Vagina (tissue), 2 donors: ENCODE measurements at regions not wholly inside any gene's neighbourhood (a gene's known extent, or its start where the extent isn't known, plus 50 kb on each side); places are given as distances from the start of the nearest gene placed in this dataset.

ENCODE experiments used
- DNase-seq, 2 donors: peaks; one replicate each; pipeline ENCODE4 v3.0.0-alpha.2; 2017; ENCODE audit errors: extremely low spot score in 2 of 2
- H3K27ac ChIP-seq: fragments of 200-600 bp; sonication (generic); one replicate; pipeline ENCODE4 v1.5.1; 2019
- H3K27me3 ChIP-seq: fragments of 200-600 bp; sonication (generic); one replicate; pipeline ENCODE4 v1.5.1; 2019
- H3K36me3 ChIP-seq, 2 donors: fragments of 200-600 bp; sonication (generic); one replicate each; pipeline ENCODE4 v1.5.1; 2017 to 2019
- H3K4me1 ChIP-seq: fragments of 200-600 bp; sonication (generic); one replicate; pipeline ENCODE4 v1.5.1; 2019
- H3K4me3 ChIP-seq, 2 donors: fragments of 200-600 bp; sonication (generic); 1 replicate in 1 of 2; 2 replicates in 1 of 2; pipeline ENCODE4 v1.5.1; 2016 to 2019
- H3K9me3 ChIP-seq: fragments of 200-600 bp; sonication (generic); one replicate; pipeline ENCODE4 v1.5.1; 2019
- POLR2A ChIP-seq, 2 donors: fragments of 450-650 bp; IDR thresholded peaks; one replicate each; pipeline ENCODE4 v1.6.1; 2017; ENCODE audit warnings: antibody characterized with exemption in 2 of 2, mild to moderate bottlenecking in 2 of 2, moderate library complexity in 2 of 2
- POLR2AphosphoS5 ChIP-seq, 2 donors: sonication (generic); formaldehyde crosslinking; IDR thresholded peaks; one replicate each; pipeline ENCODE4 v1.9.0; 2017; ENCODE audit warnings: antibody characterized with exemption in 2 of 2, mild to moderate bottlenecking in 2 of 2, low read depth in 1 of 2; ENCODE audit not compliant: insufficient read depth in 1 of 2
- intact Hi-C: fragments of 100-400 bp; cut with DNase I; formaldehyde crosslinking; loops from one replicate; pipeline ENCODE4 v1.15.1; 2023
- TF ChIP-seq, protein P1 (sequence below), 3 experiments: fragments of 450-650 bp in 2 of 3; fragments of 200-600 bp in 1 of 3; sonication (generic) in 1 of 3; IDR thresholded peaks; one replicate each; pipeline ENCODE4 v1.5.1; 2017 to 2019; ENCODE audit warnings: antibody characterized with exemption in 3 of 3, mild to moderate bottlenecking in 2 of 3, moderate library complexity in 2 of 3

DNA sequence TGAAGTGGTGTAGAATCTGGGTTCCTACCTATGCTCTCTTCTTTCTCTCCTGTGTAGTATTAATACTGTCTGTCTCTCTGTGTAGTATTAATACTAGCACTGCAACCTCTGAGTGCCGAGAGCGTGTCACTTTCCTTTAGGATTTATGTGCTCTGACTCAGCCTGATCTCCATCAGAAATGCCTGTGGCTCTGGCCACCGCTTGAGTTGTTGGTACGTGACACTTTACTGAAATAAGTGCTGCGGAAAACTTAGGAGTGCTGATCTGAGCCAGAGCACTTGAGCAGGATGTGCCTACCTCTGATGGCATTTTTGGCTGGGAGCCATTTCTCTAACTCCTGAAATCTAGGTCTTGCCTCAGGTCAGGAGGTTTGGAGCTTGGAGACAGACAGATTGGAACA lies 807.4 kb downstream of the SQOR start:
- H3K36me3 ChIP-seq: no peaks in the 10 kb centered on the region
- intact Hi-C loops: no loop called here
- no peaks in the 10 kb centered on the region for H3K4me1 ChIP-seq
- no peaks in the 10 kb centered on the region for H3K9me3 ChIP-seq
- H3K27ac ChIP-seq: no peak overlapping the region
- no peaks in the 10 kb centered on the region for H3K27me3 ChIP-seq
- DNase-seq: no peak
- TF ChIP-seq POLR2A (IDR thresholded peaks at IDR 0.05) (no peak), POLR2AphosphoS5 (IDR thresholded peaks at IDR 0.05; ENCODE audit: insufficient read depth in 1 of 2, low read depth in 1 of 2) (no peak)
- TF ChIP-seq, protein P1, sequence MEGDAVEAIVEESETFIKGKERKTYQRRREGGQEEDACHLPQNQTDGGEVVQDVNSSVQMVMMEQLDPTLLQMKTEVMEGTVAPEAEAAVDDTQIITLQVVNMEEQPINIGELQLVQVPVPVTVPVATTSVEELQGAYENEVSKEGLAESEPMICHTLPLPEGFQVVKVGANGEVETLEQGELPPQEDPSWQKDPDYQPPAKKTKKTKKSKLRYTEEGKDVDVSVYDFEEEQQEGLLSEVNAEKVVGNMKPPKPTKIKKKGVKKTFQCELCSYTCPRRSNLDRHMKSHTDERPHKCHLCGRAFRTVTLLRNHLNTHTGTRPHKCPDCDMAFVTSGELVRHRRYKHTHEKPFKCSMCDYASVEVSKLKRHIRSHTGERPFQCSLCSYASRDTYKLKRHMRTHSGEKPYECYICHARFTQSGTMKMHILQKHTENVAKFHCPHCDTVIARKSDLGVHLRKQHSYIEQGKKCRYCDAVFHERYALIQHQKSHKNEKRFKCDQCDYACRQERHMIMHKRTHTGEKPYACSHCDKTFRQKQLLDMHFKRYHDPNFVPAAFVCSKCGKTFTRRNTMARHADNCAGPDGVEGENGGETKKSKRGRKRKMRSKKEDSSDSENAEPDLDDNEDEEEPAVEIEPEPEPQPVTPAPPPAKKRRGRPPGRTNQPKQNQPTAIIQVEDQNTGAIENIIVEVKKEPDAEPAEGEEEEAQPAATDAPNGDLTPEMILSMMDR (IDR thresholded peaks at IDR 0.05): no peak
- H3K4me3 ChIP-seq: no peak overlapping the region

DNA sequence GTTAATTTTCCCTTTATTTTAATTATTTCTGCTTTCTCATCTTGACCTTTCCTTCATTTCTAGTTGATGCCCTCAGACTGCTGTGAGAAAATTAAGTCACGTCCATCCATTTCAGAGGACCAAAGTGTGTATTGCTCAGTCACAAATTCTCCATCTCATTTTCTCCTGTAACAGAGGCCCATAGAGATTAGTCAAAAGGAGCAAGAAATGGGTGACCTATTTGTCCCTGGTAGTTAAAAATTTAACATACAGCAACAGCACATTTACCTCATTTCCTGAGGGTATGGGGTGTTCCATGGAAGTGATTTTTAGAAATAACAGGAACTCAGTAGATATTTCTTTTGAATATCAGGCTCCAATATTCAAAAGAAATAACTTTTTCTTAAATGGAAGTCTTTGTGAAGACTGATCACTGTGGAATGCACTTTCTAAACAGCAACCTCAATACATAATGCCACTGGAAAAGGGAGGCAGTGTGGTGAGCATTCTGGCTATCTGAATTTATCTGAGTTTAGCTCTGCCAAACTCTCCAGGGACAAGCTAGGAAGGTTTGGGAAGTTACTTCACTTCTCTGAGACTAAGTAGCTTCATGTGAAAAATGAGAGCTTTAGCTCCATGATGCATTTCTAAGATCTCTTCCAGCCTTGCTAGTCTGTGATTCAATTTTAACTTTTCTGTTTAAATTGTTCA lies 808.2 kb downstream of the SQOR start:
- Histone ChIP-seq H3K4me1 (no peaks in the 10 kb centered on the region), H3K27me3 (no peaks in the 10 kb centered on the region), H3K4me3 (no peak overlapping the region), H3K9me3 (no peaks in the 10 kb centered on the region), H3K27ac (no peak overlapping the region), H3K36me3 (no peaks in the 10 kb centered on the region)
- no peak for DNase-seq
- TF ChIP-seq, protein P1 (IDR thresholded peaks at IDR 0.05): no peak
- TF ChIP-seq POLR2A (IDR thresholded peaks at IDR 0.05) (no peak), POLR2AphosphoS5 (IDR thresholded peaks at IDR 0.05; ENCODE audit: insufficient read depth in 1 of 2, low read depth in 1 of 2) (no peak)
- intact Hi-C loops: no loop called here

DNA sequence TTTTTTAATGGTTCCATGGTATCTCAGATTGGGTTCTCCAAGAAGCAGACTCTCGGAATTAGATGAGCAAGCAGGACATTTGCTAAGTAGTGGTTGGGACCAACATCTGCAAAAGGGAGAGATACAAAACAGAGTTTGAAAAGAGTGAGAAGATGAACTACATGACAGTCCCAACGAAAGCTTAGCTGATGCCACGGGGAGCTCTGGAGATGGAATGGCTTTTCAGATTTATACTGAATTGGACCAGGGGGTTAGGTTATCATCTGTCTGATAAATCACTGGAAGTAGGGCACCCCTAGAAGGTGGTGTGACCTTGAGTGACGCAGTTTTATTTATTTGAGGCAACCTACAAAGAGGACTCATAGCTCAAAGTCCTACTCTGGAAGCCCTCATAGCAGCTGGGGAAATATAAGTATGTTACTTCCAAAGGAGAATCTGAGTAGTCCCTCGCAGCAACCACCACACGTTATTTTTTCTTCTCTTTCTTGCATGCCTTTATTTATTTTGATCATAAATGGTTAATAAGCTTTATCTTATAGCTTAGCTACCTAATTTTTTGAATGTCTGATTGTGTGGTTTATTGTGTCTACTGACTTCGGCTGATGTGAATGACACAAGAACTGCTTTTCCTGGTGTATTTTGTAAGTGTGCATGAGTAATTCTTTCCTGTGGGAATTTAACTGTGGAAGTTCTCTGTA lies 815.4 kb downstream of the SQOR start:
- TF ChIP-seq POLR2AphosphoS5 (IDR thresholded peaks at IDR 0.05; ENCODE audit: insufficient read depth in 1 of 2, low read depth in 1 of 2) (no peak), POLR2A (IDR thresholded peaks at IDR 0.05) (no peak)
- TF ChIP-seq, protein P1 (IDR thresholded peaks at IDR 0.05): no peak
- no peaks in the 10 kb centered on the region for H3K4me1 ChIP-seq
- DNase-seq: no peak
- H3K27ac ChIP-seq: no peak overlapping the region
- no peaks in the 10 kb centered on the region for H3K27me3 ChIP-seq
- H3K36me3 ChIP-seq: no peaks in the 10 kb centered on the region
- no peak overlapping the region for H3K4me3 ChIP-seq
- H3K9me3 ChIP-seq: no peaks in the 10 kb centered on the region
- intact Hi-C loops: no loop called here

GRCh38 chr15:46450810-46451182 lies 816.0 kb downstream of the SQOR start:
- Histone ChIP-seq H3K4me3 (no peak overlapping the region), H3K27me3 (no peaks in the 10 kb centered on the region), H3K9me3 (no peaks in the 10 kb centered on the region), H3K36me3 (no peaks in the 10 kb centered on the region), H3K4me1 (no peaks in the 10 kb centered on the region), H3K27ac (no peak overlapping the region)
- TF ChIP-seq, protein P1 (IDR thresholded peaks at IDR 0.05): no peak
- TF ChIP-seq POLR2AphosphoS5 (IDR thresholded peaks at IDR 0.05; ENCODE audit: insufficient read depth in 1 of 2, low read depth in 1 of 2): no peak
- DNase-seq: no peak
- intact Hi-C loops: no loop called here

DNA sequence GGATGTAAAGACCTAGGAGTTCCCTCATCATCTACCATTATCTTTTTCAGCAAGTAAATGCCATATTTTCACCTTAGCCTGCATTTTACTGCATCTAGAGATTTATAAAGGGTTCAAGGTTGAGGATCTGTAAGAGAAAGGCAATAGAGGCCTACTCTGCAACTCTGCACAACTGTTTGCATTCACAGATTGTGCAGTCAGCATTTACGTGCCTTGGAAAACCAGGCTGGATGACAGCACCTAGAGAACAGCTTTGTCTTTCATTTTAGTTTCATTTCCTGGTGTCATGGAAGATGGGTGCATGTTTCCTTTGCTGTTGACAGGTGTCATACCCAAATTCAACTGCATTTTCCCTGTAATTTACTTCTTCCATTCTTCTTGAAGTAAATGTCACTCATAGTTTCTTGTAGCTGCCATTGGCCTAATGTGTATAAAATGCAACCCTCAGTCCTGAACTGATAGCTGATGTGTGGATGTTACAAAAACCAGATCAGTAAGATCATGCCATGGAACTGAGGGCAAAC lies 817.5 kb downstream of the SQOR start:
- no peak overlapping the region for H3K4me3 ChIP-seq
- intact Hi-C loops: no loop called here
- no peak overlapping the region for H3K27ac ChIP-seq
- no peaks in the 10 kb centered on the region for H3K27me3 ChIP-seq
- TF ChIP-seq POLR2AphosphoS5 (IDR thresholded peaks at IDR 0.05; ENCODE audit: insufficient read depth in 1 of 2, low read depth in 1 of 2) (no peak), POLR2A (IDR thresholded peaks at IDR 0.05) (no peak)
- TF ChIP-seq, protein P1 (IDR thresholded peaks at IDR 0.05): no peak
- no peaks in the 10 kb centered on the region for H3K9me3 ChIP-seq
- no peaks in the 10 kb centered on the region for H3K4me1 ChIP-seq
- no peak for DNase-seq
- H3K36me3 ChIP-seq: no peaks in the 10 kb centered on the region
